GM12891 (cell line): ENCODE measurements at regions not wholly inside any gene's neighbourhood (a gene's known extent, or its start where the extent isn't known, plus 50 kb on each side); places are given as distances from the start of the nearest gene placed in this dataset.

Experiments used
- POLR2A ChIP-seq: IDR thresholded peaks from 2 replicates; pipeline ENCODE4 v1.6.1; 2011; ENCODE audit warnings: low read depth, low read length, control low read depth
- POLR2AphosphoS5 ChIP-seq: IDR thresholded peaks from 2 replicates; pipeline ENCODE4 v1.6.1; 2011; ENCODE audit warnings: low read depth, low read length, control low read depth

DNA sequence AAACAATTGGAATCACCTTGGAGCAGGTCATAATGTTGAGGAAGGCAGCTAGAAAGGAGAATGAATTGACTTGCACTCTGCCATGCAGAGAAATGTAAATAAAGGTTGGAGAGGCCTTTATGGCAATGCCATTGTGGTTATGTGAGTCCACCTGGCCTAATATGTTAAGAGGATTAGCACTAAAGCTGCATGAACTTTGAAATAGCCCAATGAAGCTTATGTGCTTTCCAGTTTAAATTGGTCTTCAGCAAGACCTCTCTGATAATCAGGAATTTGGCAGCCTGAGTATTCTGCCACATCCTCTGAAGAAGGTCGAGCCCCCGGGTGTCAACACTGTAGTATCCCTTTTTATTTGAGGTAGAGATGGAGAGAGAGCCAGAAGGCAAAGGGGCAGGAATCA is 464.9 kb downstream of the CDH2 start:
- TF ChIP-seq POLR2AphosphoS5: no peak
- TF ChIP-seq POLR2A: no peak
